ENCODE measurements at regions not wholly inside any gene's neighbourhood (a gene's known extent, or its start where the extent isn't known, plus 50 kb on each side); places are given as distances from the start of the nearest gene placed in this dataset.

DNA sequence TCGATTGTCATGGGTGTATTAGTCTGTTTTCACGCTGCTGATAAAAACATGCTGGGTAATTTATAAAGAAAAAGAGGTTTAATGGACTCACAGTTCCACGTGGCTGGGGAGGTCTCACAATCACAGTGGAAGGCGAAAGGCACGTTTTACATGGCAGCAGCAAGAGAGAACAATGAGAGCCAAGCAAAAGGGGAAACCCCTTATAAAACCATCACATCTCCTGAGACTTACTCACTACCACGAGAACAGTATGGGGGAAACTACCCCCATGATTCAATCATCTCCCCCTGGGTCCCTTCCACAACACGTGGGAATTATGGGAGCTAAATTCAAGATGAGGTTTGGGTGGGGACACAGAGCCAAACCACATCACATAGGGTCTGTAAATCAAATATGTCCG is 167.4 kb upstream of the XYLT1 start:
- TF ChIP-seq KAT2B (IDR thresholded peaks at IDR 0.05; ENCODE audit: borderline replicate concordance, low read depth, low read length) = no peak
- TF ChIP-seq TCF7L2 (IDR thresholded peaks at IDR 0.05; ENCODE audit: low read depth, low read length) = no peak
- no peak for TF ChIP-seq CBX1 (IDR thresholded peaks at IDR 0.05; ENCODE audit: low read depth)

All from HepG2 (cell line).